Neural progenitor cell (in vitro differentiated cells): ENCODE measurements at regions not wholly inside any gene's neighbourhood (a gene's known extent, or its start where the extent isn't known, plus 50 kb on each side); places are given as distances from the start of the nearest gene placed in this dataset.
"Not testable (repeated sequence)": the region's sequence is repeated elsewhere in the genome, so short reads cannot be mapped to it uniquely, and the experiment has no call there.

Experiments used
- CTCF ChIP-seq: fragments of 200-600 bp; sonication (generic); IDR thresholded peaks from 2 replicates; pipeline ENCODE4 v1.5.1; 2017; ENCODE audit warnings: antibody characterized with exemption, mild to moderate bottlenecking
- EZH2 ChIP-seq: fragments of 200-600 bp; sonication (generic); IDR thresholded peaks from 2 replicates; pipeline ENCODE4 v1.6.1; 2017; ENCODE audit warnings: antibody characterized with exemption, mild to moderate bottlenecking, moderate library complexity

GRCh38 chr2:87548681-87549536 is 199.0 kb upstream of the PLGLB2 start:
- TF ChIP-seq CTCF, EZH2: not testable (repeated sequence)
